Thyroid gland (tissue), 4 donors: ENCODE measurements at regions not wholly inside any gene's neighbourhood (a gene's known extent, or its start where the extent isn't known, plus 50 kb on each side); places are given as distances from the start of the nearest gene placed in this dataset.

Experiments used
- DNase-seq, 2 donors: peaks; one replicate each; pipeline ENCODE4 v3.0.0-alpha.2; 2019
- H3K27ac ChIP-seq, 3 donors: fragments of 200-600 bp; sonication (generic); 1 replicate in 2 of 3; 2 replicates in 1 of 3; pipeline ENCODE4 v1.5.1; 2016 to 2019; ENCODE audit warnings: mild to moderate bottlenecking in 1 of 3, moderate library complexity in 1 of 3
- H3K27me3 ChIP-seq: fragments of 200-600 bp; sonication (generic); one replicate; pipeline ENCODE4 v1.5.1; 2019
- H3K36me3 ChIP-seq, 2 donors: fragments of 200-600 bp; sonication (generic); one replicate each; pipeline ENCODE4 v1.5.1; 2016 to 2019
- H3K4me1 ChIP-seq, 2 donors: fragments of 200-600 bp; sonication (generic); one replicate each; pipeline ENCODE4 v1.5.1; 2017 to 2019
- H3K4me3 ChIP-seq, 3 donors: fragments of 200-600 bp; sonication (generic); replicated peaks in 1 of 3; 1 replicate in 2 of 3; 2 replicates in 1 of 3; pipeline ENCODE4 v1.5.1; 2016; ENCODE audit warnings: mild to moderate bottlenecking in 1 of 3
- H3K9me3 ChIP-seq: fragments of 200-600 bp; sonication (generic); one replicate; pipeline ENCODE4 v1.5.1; 2017
- POLR2A ChIP-seq, 2 donors: fragments of 450-650 bp; IDR thresholded peaks; one replicate each; pipeline ENCODE4 v1.6.1; 2017; ENCODE audit warnings: antibody characterized with exemption in 2 of 2, mild to moderate bottlenecking in 2 of 2, moderate library complexity in 1 of 2
- WGBS, 2 donors: methylation state at CpG; one replicate each; pipeline ENCODE4 v1.1.5; 2017; 5-methylcytosine and 5-hydroxymethylcytosine counted together
- intact Hi-C: fragments of 100-400 bp; cut with DNase I; formaldehyde crosslinking; loops from one replicate; pipeline ENCODE4 v1.15.1; 2023
- TF ChIP-seq, protein P1 (sequence below), 6 experiments: fragments of 200-600 bp in 3 of 6; fragments of 450-650 bp in 3 of 6; sonication (generic) in 3 of 6; IDR thresholded peaks; one replicate each; pipeline ENCODE4 v1.5.1; 2016 to 2019; ENCODE audit warnings: antibody characterized with exemption in 6 of 6, mild to moderate bottlenecking in 2 of 6, inconsistent platforms in 1 of 6, moderate library complexity in 1 of 6

DNA sequence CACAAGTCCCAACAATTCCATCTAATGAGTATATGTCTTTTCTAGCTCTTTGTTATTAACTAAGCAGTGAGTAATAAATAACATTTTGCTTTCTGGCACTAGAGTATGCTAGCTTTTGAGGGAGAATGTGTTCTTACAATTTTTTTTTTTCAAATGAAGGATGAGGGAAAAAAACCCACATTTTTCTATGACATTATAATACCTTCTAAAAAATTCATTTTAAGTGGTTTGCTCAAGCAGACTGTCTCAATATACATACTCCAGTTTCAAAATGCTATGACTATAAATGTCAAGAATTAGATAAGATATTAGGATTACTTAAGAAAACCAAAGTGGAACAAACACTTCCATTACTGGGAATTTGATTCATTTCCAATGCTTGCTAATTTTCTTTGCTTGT lies 394.6 kb downstream of the C12orf75 start:
- H3K4me3 ChIP-seq, result no peak overlapping the region
- H3K27ac ChIP-seq, result no peak overlapping the region
- DNase-seq, result no peak
- intact Hi-C loops, result no loop called here
- peaks cover 0 to 7% of the 10 kb centered on the region in 2 donors for H3K4me1 ChIP-seq
- no peaks in the 10 kb centered on the region for H3K27me3 ChIP-seq
- TF ChIP-seq, protein P1, sequence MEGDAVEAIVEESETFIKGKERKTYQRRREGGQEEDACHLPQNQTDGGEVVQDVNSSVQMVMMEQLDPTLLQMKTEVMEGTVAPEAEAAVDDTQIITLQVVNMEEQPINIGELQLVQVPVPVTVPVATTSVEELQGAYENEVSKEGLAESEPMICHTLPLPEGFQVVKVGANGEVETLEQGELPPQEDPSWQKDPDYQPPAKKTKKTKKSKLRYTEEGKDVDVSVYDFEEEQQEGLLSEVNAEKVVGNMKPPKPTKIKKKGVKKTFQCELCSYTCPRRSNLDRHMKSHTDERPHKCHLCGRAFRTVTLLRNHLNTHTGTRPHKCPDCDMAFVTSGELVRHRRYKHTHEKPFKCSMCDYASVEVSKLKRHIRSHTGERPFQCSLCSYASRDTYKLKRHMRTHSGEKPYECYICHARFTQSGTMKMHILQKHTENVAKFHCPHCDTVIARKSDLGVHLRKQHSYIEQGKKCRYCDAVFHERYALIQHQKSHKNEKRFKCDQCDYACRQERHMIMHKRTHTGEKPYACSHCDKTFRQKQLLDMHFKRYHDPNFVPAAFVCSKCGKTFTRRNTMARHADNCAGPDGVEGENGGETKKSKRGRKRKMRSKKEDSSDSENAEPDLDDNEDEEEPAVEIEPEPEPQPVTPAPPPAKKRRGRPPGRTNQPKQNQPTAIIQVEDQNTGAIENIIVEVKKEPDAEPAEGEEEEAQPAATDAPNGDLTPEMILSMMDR (IDR thresholded peaks at IDR 0.05), result no peak
- no peak for TF ChIP-seq POLR2A (IDR thresholded peaks at IDR 0.05)
- no peaks in the 10 kb centered on the region for H3K9me3 ChIP-seq
- no peaks in the 10 kb centered on the region for H3K36me3 ChIP-seq

- intact Hi-C loops, result no loop called here
- DNase-seq, result no peak
- peaks cover 10 to 19% of the 10 kb centered on the region in 2 donors for H3K4me1 ChIP-seq
- H3K27ac ChIP-seq, result no peak overlapping the region
- WGBS, 2 donors, result 66 to 70% methylated on average over 2 of the region's 2 CpGs
- no peaks in the 10 kb centered on the region for H3K36me3 ChIP-seq
- no peaks in the 10 kb centered on the region for H3K27me3 ChIP-seq
- H3K4me3 ChIP-seq, result no peak overlapping the region
- H3K9me3 ChIP-seq, result no peaks in the 10 kb centered on the region
- no peak for TF ChIP-seq POLR2A (IDR thresholded peaks at IDR 0.05)
- TF ChIP-seq, protein P1 (IDR thresholded peaks at IDR 0.05), result no peak
Observed at GRCh38 chr12:105729181-105729771, 398.8 kb downstream of the C12orf75 start.

- H3K4me3 ChIP-seq, result no peak overlapping the region
- no peaks in the 10 kb centered on the region for H3K36me3 ChIP-seq
- no peak overlapping the region for H3K27ac ChIP-seq
- no peaks in the 10 kb centered on the region for H3K9me3 ChIP-seq
- intact Hi-C loops, result no loop called here
- TF ChIP-seq POLR2A (IDR thresholded peaks at IDR 0.05), result no peak
- TF ChIP-seq, protein P1 (IDR thresholded peaks at IDR 0.05), result no peak
- H3K27me3 ChIP-seq, result no peaks in the 10 kb centered on the region
- peaks cover 10 to 19% of the 10 kb centered on the region in 2 donors for H3K4me1 ChIP-seq
- DNase-seq, result no peak
Observed at GRCh38 chr12:105729926-105730325, 399.4 kb downstream of the C12orf75 start.

DNA sequence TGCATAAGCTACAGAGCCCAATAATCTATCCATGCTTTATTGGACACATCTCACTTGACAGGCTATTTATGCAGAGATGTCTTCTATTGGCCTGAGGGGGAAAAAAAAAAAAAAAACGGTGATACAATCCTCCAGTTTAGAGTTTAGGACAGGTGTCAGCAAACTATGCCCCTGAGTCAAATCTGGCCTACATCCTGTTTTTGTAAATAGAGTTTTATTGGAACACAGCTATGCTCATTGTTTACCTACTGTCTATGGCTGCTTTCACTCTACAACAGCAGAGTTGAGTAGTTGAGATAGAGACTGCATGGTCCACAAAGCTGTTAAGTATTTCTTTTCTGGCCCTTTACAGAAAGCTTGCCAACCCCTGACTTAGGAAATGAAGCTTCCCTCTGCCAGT lies 403.1 kb downstream of the C12orf75 start:
- no peak overlapping the region for H3K27ac ChIP-seq
- no peaks in the 10 kb centered on the region for H3K27me3 ChIP-seq
- TF ChIP-seq POLR2A (IDR thresholded peaks at IDR 0.05), result no peak
- TF ChIP-seq, protein P1 (IDR thresholded peaks at IDR 0.05), result peak in 1 of 6 experiments; percentile 4
- DNase-seq, result no peak
- no peak overlapping the region for H3K4me3 ChIP-seq
- intact Hi-C loops, result no loop called here
- H3K36me3 ChIP-seq, result no peaks in the 10 kb centered on the region
- peaks cover 10 to 19% of the 10 kb centered on the region in 2 donors for H3K4me1 ChIP-seq
- WGBS, 2 donors, result 13 to 21% methylated on average over 1 of the region's 1 CpG
- H3K9me3 ChIP-seq, result no peaks in the 10 kb centered on the region

DNA sequence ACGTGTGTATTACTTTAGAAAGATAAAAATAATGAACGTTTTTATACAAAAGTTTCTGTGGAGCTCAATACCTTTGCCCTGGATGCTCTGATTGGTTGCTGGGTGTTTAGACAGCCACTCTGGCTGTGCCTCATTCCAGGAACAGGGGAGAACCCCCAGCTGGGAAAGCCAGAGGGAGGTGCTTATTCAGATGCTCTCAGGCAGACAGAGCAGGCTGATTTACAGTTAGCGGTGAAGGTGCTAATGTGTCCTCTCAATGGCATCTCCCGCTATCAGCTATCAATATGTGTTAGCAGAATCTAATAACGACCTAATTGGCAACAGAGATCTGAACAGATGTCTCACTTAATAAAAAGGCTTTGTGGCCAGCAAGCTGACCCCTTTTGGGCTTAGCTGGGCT lies 402.3 kb downstream of the NUAK1 start:
- H3K27me3 ChIP-seq, result no peaks in the 10 kb centered on the region
- TF ChIP-seq POLR2A (IDR thresholded peaks at IDR 0.05), result no peak
- TF ChIP-seq, protein P1 (IDR thresholded peaks at IDR 0.05), result no peak
- H3K9me3 ChIP-seq, result no peaks in the 10 kb centered on the region
- WGBS, 2 donors, result 54 to 77% methylated on average over 5 of the region's 5 CpGs
- H3K27ac ChIP-seq, result no peak overlapping the region
- intact Hi-C loops, result no loop called here
- H3K4me1 ChIP-seq, result peaks cover 10 to 26% of the 10 kb centered on the region in 2 donors
- H3K36me3 ChIP-seq, result no peaks in the 10 kb centered on the region
- no peak for DNase-seq
- H3K4me3 ChIP-seq, result no peak overlapping the region
